Erythroblast (primary cell): ENCODE measurements at regions not wholly inside any gene's neighbourhood (a gene's known extent, or its start where the extent isn't known, plus 50 kb on each side); places are given as distances from the start of the nearest gene placed in this dataset.
A peak's percentile ranks its signal among the peaks of the same experiment; 100 is the strongest.
"Not testable (repeated sequence)": the region's sequence is repeated elsewhere in the genome, so short reads cannot be mapped to it uniquely, and the experiment has no call there.

Experiments used
- DNase-seq, 2 experiments: peaks; one replicate each; lab custom pipeline; 2025; lab: John Stamatoyannopoulos, UW
- GATA1 ChIP-seq: IDR thresholded peaks from 2 replicates; pipeline ENCODE4 v1.6.1; 2011; ENCODE audit warnings: low read depth, mild to moderate bottlenecking, control low read depth, low read length, moderate library complexity
- POLR2A ChIP-seq: IDR thresholded peaks from 2 replicates; pipeline ENCODE4 v1.6.1; 2011; ENCODE audit warnings: mild to moderate bottlenecking, low read length

DNA sequence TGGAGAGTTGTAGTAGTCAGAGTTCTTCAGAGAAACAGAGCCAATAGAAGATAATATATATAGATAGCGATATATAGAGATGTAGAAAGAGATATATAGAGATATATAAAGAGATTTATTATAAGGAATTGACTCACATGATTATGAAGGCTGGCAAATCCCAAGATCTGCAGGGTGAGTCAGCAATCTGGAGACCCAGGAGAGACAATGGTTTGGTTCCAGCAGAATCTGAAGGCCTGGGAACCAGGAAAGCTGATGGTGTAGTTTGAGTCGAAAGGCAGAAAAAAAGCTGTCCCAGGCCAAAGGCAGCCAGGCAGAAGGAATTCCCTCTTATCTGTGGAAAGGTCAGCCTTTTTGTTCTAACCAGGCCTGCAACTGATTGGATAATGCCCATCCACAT, 194.1 kb downstream of the NUFIP1 start:
- TF ChIP-seq GATA1 (no peak), POLR2A (no peak)
- DNase-seq, result no peak

DNA sequence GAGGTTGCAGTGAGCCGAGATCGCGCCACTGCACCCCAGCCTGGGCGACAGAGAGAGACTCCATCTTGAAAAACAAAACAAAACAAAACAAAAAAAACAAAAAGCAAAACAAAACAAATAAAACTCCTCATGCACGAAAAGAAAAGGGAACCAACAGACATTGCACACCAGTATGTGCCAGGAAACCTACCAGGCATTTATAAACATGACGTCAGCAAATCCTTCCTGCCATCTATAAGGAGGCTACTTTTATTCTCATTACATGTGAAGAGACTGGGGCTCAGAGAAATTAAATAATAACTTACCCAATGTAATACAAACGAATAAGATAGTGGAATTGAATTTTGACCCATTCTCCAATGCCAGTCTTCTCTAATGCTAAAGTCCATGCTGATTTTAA, 197.2 kb downstream of the NUFIP1 start:
- no peak for DNase-seq
- TF ChIP-seq GATA1, result no peak

DNA sequence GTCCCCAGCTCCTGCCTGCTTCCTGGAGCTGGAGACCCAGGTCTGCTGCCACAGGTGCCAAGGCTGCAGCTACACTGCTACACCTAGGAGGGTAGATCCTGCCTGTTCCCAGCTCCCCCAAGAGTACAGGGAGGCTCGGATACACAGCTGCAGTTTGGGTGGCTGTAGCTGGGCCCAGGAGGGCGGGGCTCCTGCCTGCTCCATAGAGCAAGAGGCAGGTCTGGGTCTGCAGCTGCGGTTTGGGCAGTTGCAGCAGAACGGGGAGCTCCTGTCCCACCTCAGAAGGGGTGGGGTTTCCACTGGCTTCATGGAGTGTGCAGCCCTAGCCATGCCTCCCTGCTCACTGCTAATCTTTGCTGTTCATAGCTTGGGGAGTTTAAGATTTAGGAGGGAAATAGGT, 199.0 kb downstream of the NUFIP1 start:
- TF ChIP-seq POLR2A (no peak), GATA1 (no peak)
- DNase-seq, result no peak

DNA sequence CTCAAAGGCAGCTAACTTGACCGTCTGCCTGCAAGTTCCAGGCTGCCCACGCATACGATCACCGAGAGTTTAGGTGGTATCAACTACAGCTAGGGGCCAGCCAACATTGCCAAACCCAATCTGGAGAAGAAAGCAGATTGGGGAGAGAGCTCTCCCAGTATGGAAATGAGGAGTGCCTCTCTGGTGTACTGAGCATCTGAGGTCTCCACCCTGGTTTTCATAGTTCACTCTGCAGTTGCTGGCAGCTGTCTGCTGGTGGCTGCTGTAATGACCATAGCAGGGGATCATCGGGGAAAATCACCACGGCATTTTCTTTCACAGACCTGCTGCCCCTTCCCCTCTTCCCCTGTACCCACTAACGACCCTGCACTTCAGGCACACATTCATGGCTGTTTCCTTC, 201.7 kb downstream of the NUFIP1 start:
- TF ChIP-seq GATA1 (no peak), POLR2A (no peak)
- no peak for DNase-seq

DNA sequence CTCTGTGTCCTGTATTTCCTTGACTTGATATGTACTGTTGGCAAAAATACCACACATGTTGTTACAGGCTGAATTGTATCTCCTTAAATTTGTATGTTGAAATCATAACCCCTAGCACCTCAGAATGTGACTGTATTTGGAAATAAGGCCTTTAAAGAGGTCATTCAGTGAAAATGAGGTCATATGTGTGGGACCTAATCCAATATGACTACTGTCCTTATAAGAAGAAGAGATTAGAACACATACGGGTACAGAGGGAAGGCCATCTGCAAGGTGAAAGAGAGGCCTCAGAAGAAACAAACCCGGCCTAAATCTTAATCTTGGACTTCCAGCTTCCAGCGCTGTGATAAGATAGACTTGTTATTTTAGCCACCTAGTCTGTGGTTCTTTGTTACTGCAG, 202.5 kb downstream of the NUFIP1 start:
- no peak for TF ChIP-seq POLR2A
- TF ChIP-seq GATA1, result no peak
- peak; percentile 6 to 73 for DNase-seq

DNA sequence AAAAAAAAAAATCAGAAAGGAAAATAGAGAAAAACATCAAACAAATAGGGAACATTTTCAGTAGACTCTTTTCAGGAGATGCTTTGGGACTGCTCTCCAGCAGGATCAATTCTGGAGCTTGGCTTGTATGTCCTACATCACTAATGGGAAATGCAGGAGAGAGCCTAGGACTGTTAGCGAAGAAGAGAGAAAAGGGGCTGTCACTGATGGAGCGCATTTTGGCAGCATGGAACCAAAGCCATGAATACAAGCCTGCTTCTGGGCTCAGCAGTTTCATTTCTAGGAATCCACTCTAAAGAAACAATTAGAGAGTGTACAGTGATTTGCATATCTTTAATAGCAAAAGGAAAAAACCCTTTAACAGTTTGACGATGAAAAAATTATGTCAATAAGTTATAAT, 203.9 kb downstream of the NUFIP1 start:
- TF ChIP-seq GATA1 (no peak), POLR2A (no peak)
- DNase-seq, result no peak

GRCh38 chr13:44784708-44785080, 204.6 kb downstream of the NUFIP1 start:
- TF ChIP-seq POLR2A (no peak), GATA1 (no peak)
- no peak for DNase-seq

GRCh38 chr13:44783994-44784707, 205.1 kb downstream of the NUFIP1 start:
- no peak for TF ChIP-seq GATA1
- no peak for TF ChIP-seq POLR2A
- DNase-seq, result no peak

DNA sequence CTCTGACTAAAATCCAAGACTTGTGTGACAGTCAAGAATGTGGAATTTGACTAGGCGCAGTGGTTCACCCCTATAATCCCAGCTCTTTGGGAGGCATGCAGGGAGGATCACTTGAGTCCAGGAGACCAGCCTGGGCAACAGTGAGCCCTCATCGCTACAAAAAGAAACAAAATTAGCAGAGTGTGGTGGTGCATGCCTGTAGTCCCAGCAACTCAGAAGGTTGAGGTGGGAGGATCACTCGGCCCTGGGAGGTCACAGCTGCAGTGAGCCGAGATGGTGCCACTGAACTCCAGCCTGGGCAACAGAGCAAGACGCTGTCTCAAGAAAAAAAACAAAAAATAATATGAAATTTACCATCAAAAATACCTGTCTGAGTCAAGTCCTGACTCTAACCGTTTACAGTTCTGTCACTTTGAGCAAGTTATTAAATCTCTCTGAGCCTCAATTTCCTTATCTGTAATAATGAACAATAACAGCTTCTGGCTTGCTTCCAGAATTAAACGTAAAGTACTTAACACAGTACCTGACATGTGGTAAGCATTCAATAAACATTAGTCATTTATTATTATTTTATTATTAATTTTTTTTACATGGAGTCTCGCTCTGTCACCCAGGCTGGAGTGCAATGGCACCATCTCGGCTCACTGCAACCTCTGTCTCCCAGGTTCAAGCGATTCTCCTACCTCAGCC, 204.6 kb upstream of the TSC22D1 start:
- DNase-seq, result no peak
- TF ChIP-seq POLR2A, result no peak
- TF ChIP-seq GATA1, result no peak

GRCh38 chr13:44778761-44779484, 202.8 kb upstream of the TSC22D1 start:
- peak; percentile 43 to 78 for DNase-seq
- TF ChIP-seq POLR2A (peak; percentile 48), GATA1 (no peak)

DNA sequence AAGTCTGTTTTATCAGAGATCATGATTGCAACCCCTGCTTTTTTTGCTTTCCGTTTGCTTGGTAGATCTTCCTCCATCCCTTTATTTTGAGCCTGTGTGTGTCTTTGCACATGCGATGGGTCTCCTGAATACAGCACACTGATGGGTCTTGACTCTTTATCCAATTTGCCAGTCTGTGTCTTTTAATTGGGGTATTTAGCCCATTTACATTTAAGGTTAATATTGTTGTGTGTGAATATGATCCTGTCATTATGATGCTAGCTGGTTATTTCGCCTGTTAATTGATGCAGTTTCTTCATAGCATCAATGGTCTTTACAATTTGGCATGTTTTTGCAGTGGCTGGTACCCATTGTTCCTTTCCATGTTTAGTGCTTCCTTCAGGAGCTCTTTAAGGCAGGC, 199.2 kb upstream of the TSC22D1 start:
- DNase-seq, result not testable (repeated sequence)

GRCh38 chr13:44770951-44771350, 194.8 kb upstream of the TSC22D1 start:
- no peak for DNase-seq
- TF ChIP-seq GATA1 (no peak), POLR2A (no peak)

DNA sequence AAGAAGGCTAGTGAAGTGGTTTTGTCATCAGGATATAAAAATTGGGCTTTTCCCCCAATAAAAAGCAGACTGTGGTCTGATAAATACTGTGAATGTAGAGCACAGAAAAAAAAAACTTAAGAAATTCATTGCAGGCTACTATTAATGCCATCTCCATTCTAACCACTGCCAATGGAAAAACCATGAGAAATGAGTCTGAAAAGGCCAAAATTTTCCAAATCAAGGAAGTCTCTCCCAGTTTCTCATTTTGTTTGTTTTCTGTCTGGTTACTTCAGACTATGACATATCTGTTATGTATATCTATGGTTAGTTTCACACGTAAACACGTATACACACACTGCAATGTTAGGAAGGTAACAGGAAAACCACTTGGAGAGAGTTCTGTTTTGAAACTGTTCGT, 193.6 kb upstream of the TSC22D1 start:
- TF ChIP-seq POLR2A (no peak), GATA1 (no peak)
- DNase-seq, result no peak
